Pancreas (tissue), 10 donors: ENCODE measurements at regions not wholly inside any gene's neighbourhood (a gene's known extent, or its start where the extent isn't known, plus 50 kb on each side); places are given as distances from the start of the nearest gene placed in this dataset.
A peak's percentile ranks its signal among the peaks of the same experiment; 100 is the strongest.
"Not testable (repeated sequence)": the region's sequence is repeated elsewhere in the genome, so short reads cannot be mapped to it uniquely, and the experiment has no call there.

ENCODE experiments used
- ATAC-seq, 4 donors: fragments of 200-7000 bp; cut with Tn5 transposase; one replicate each; pipeline versions ENCODE4 v1.8.0 to v1.9.1; 2020; ENCODE audit warnings: mild to moderate bottlenecking in 4 of 4, moderate library complexity in 4 of 4
- DNase-seq, 6 donors: peaks; one replicate each; pipeline ENCODE4 v3.0.0-alpha.2; 2020
- FAIRE-seq: peaks from 2 replicates; lab custom pipeline; 2012; peaks lifted over from hg19 to GRCh38; lab: Jason Lieb, UNC
- H3K27ac ChIP-seq, 4 donors: fragments of 200-600 bp; sonication (generic); 1 replicate in 3 of 4; 2 replicates in 1 of 4; pipeline versions ENCODE4 v1.5.0 to v1.8.0; 2020
- H3K27me3 ChIP-seq, 4 donors: fragments of 200-600 bp; one replicate each; pipeline ENCODE4 v1.8.0; 2021
- H3K36me3 ChIP-seq, 3 donors: fragments of 200-600 bp; sonication (generic) in 1 of 3; one replicate each; pipeline versions ENCODE4 v1.5.0 to v1.8.0; 2020 to 2021
- H3K4me1 ChIP-seq, 3 donors: fragments of 200-600 bp; one replicate each; pipeline ENCODE4 v1.8.0; 2021
- H3K4me3 ChIP-seq, 4 donors: fragments of 200-600 bp; sonication (generic) in 2 of 4; one replicate each; pipeline versions ENCODE4 v1.5.0 to v1.8.0; 2020 to 2021
- H3K9me3 ChIP-seq, 4 donors: fragments of 200-600 bp; one replicate each; pipeline ENCODE4 v1.8.0; 2021
- CTCF ChIP-seq, 4 donors: fragments of 200-600 bp; sonication (generic) in 3 of 4; IDR thresholded peaks; one replicate each; pipeline versions ENCODE4 v1.5.0 to v1.8.0; 2021; ENCODE audit warnings: antibody characterized with exemption in 4 of 4
- WGBS, 2 donors: extraction: QIAGEN DNeasy Blood & Tissue Kit; methylation state at CpG; one replicate each; pipeline ENCODE4 v1.1.7; 2013; 5-methylcytosine and 5-hydroxymethylcytosine counted together
- intact Hi-C, 3 donors: fragments of 100-400 bp; cut with DNase I; formaldehyde crosslinking; loops; one replicate each; pipeline versions ENCODE4 v1.11.1 to v1.14.2; 2022
- donor health status: healthy with polysubstance abuse.
- donor health status: DM: no; HTN: no; CAD: no; lungs with moderate emphysema.
- donor health status: DM: no; HTN: no; CAD: no.
- donor health status: control.
- donor health status: control.
- donor health status: Bipolar disorder and iron deficiency.
- donor health status: DM: yes; HTN: yes; CAD: no.
- donor health status: DM: no; HTN: no; CAD: no.
- donor health status: DM: no; HTN: no; CAD: no.
- donor health status: DM: yes; HTN: yes; CAD: no.

- peak in 1 of 6 donors; percentile 25 for DNase-seq
- no peak overlapping the region for H3K27ac ChIP-seq
- no peak overlapping the region for H3K4me3 ChIP-seq
- H3K27me3 ChIP-seq = no peaks in the 10 kb centered on the region
- FAIRE-seq = no peak
- TF ChIP-seq CTCF (IDR thresholded peaks at IDR 0.05) = no peak
- intact Hi-C loops = no loop called here
- no peaks in the 10 kb centered on the region for H3K9me3 ChIP-seq
- 69 to 71% methylated on average over 8 of the region's 8 CpGs for WGBS, 2 donors
- H3K36me3 ChIP-seq = no peaks in the 10 kb centered on the region
- H3K4me1 ChIP-seq = peaks cover 0 to 4% (median 0%) of the 10 kb centered on the region in 3 donors
- peak in 1 of 4 donors; percentile 20 for ATAC-seq
Measured at GRCh38 chr1:229019663-229020271, 251.1 kb upstream of the RAB4A start.

DNA sequence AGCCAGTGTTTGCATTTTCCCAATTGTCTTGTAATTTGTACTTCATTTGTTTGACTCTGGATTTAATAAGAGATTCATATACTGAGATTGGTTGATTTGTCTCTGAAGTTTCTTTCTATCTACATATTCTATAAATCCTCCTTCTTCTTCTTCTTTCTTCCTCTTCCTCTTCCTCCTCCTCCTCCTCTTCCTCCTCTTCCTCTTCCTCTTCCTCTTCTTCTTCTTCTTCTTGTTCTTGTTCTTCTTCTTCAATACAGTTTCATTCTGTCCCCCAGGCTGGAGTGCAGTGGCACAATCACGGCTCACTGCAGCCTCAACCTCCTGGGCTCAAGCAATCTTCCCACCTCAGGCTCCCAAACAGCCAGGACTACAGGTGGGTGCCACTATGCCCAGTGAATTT lies 249.9 kb upstream of the RAB4A start:
- H3K27ac ChIP-seq, intact Hi-C loops, FAIRE-seq, H3K36me3 ChIP-seq, H3K4me3 ChIP-seq, H3K27me3 ChIP-seq, DNase-seq, ATAC-seq, H3K9me3 ChIP-seq, H3K4me1 ChIP-seq: not testable (repeated sequence)
- WGBS, 2 donors = 94 to 96% methylated on average over 1 of the region's 1 CpG

GRCh38 chr1:229022595-229023333 lies 248.1 kb upstream of the RAB4A start:
- Histone ChIP-seq H3K36me3 (no peaks in the 10 kb centered on the region), H3K27me3 (no peaks in the 10 kb centered on the region), H3K9me3 (no peaks in the 10 kb centered on the region), H3K27ac (no peak overlapping the region), H3K4me3 (no peak overlapping the region), H3K4me1 (peaks cover 0 to 4% (median 0%) of the 10 kb centered on the region in 3 donors)
- no peak for FAIRE-seq
- no peak for ATAC-seq
- DNase-seq = no peak
- intact Hi-C loops = no loop called here
- 68 to 76% methylated on average over 8 of the region's 8 CpGs for WGBS, 2 donors
- TF ChIP-seq CTCF (IDR thresholded peaks at IDR 0.05) = no peak

GRCh38 chr1:229023651-229024300 lies 247.1 kb upstream of the RAB4A start:
- no peak for TF ChIP-seq CTCF (IDR thresholded peaks at IDR 0.05)
- H3K36me3 ChIP-seq = no peaks in the 10 kb centered on the region
- no peak overlapping the region for H3K4me3 ChIP-seq
- H3K9me3 ChIP-seq = no peaks in the 10 kb centered on the region
- 70 to 78% methylated on average over 11 of the region's 11 CpGs for WGBS, 2 donors
- H3K27ac ChIP-seq = no peak overlapping the region
- H3K4me1 ChIP-seq = peaks cover 0 to 4% (median 0%) of the 10 kb centered on the region in 3 donors
- DNase-seq (no peak), FAIRE-seq (no peak), ATAC-seq (peak; percentile 46 to 63 (median 62))
- no peaks in the 10 kb centered on the region for H3K27me3 ChIP-seq
- intact Hi-C loops = no loop called here

DNA sequence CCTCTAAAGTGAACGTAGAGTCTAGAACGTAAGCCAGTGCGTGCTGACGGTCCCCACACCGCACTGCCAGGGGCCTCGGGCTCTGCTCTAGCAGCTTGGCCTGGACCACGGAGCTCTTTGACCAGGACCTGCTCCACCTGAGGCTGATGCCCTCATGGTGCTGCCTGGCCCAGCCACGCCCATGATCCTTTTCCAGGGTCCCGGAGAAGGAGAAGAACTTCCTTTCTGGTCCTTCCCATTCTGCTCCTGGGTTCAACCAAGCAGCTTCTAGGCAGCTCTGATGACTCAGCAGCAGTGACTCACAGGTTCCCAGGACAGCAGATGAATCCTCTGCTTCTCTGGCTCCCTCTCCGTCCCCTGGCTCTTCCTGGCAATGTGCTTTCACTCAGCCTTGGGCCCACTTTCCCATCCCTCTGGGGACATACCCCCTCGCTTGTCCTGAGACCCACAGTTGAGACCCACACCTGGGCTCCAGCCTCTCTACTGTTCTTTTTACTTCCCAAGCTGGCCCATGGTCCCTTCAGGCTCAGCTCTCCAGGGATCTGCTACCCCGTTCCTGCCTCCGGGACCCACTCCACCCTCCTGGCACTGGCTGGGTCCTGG lies 246.3 kb upstream of the RAB4A start:
- peak in 1 of 6 donors; percentile 57 for DNase-seq
- TF ChIP-seq CTCF (IDR thresholded peaks at IDR 0.05) = no peak
- H3K27ac ChIP-seq = no peak overlapping the region
- no peaks in the 10 kb centered on the region for H3K9me3 ChIP-seq
- no peaks in the 10 kb centered on the region for H3K27me3 ChIP-seq
- ATAC-seq = peak in 3 of 4 donors; percentile 54 to 78 (median 74)
- FAIRE-seq = no peak
- peaks cover 0 to 4% (median 0%) of the 10 kb centered on the region in 3 donors for H3K4me1 ChIP-seq
- intact Hi-C loops = no loop called here
- H3K4me3 ChIP-seq = no peak overlapping the region
- 83 to 90% methylated on average over 13 of the region's 13 CpGs for WGBS, 2 donors
- no peaks in the 10 kb centered on the region for H3K36me3 ChIP-seq
